ENCODE measurements at regions not wholly inside any gene's neighbourhood (a gene's known extent, or its start where the extent isn't known, plus 50 kb on each side); places are given as distances from the start of the nearest gene placed in this dataset.

DNA sequence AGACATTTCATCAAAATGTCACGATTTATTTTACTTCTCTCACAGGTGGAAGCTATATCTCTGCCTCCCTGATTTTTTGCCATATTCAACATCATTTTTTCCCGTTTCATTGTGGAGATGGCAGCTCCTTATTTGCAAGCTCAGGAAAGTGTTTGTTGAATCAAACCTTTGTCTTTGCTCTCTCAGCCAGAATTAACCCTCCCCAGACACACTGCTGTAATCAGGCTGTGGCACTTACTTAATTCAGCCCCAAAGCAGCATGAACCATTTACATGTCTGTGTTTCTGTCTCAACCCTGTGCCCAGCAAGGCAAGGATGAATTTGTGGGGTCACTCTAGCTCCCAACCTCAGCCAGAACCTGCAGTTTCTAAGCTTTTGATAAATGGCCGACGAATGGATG lies 397.2 kb downstream of the TCERG1L start:
- intact Hi-C loops (cut with micrococcal nuclease): no loop called here
- Histone ChIP-seq H3K23ac (ENCODE audit: low read depth, low read length) (no peak overlapping the region), H3K14ac (replicated peaks; ENCODE audit: low read depth, low read length) (no peak overlapping the region), H3K18ac (ENCODE audit: low read depth, low read length) (no peak overlapping the region), H3K4ac (ENCODE audit: low read depth, low read length) (no peak overlapping the region), H3K36me3 (ENCODE audit: control insufficient read depth, insufficient read depth, low read length) (no peaks in the 10 kb centered on the region), H3K56ac (ENCODE audit: extremely low read depth, insufficient read depth, low read length) (no peak overlapping the region), H2BK5ac (ENCODE audit: low read depth, low read length, poor library complexity, severe bottlenecking) (no peak overlapping the region), H4K20me1 (ENCODE audit: insufficient read depth, low read length) (no peaks in the 10 kb centered on the region), H3K4me3 (ENCODE audit: insufficient read depth, low read depth, low read length) (no peak overlapping the region), H2AFZ (replicated peaks; ENCODE audit: low read length, poor library complexity) (no peak overlapping the region), H4K8ac (ENCODE audit: low read depth in 2 of 2, low read length in 2 of 2) (no peak overlapping the region), H2AK9ac (replicated peaks; ENCODE audit: low read depth, low read length, poor library complexity) (no peak overlapping the region), H3K79me1 (ENCODE audit: low read depth in 1 of 2, low read length in 2 of 2) (no peaks in the 10 kb centered on the region), H2BK120ac (ENCODE audit: low read depth, low read length) (no peak overlapping the region), H3K27ac (ENCODE audit: insufficient read depth, low read length) (no peak overlapping the region), H4K5ac (ENCODE audit: low read depth, low read length) (no peak overlapping the region), H2AK5ac (ENCODE audit: low read depth, low read length) (no peak overlapping the region), H3K9me3 (ENCODE audit: control insufficient read depth, insufficient read depth, low read length) (peaks cover 34% of the 10 kb centered on the region), H4K91ac (ENCODE audit: insufficient read depth, low read depth, low read length) (no peak overlapping the region), H3K9ac (ENCODE audit: low read depth, low read length) (no peak overlapping the region), H2BK15ac (ENCODE audit: low read depth, low read length) (no peak overlapping the region), H3K9me1 (ENCODE audit: insufficient read depth, low read length) (no peaks in the 10 kb centered on the region), H3K27me3 (ENCODE audit: control insufficient read depth, insufficient read depth, low read length) (no peaks in the 10 kb centered on the region), H3K4me1 (ENCODE audit: control insufficient read depth, insufficient read depth, low read length) (no peaks in the 10 kb centered on the region), H2BK20ac (ENCODE audit: low read depth, low read length) (no peak overlapping the region), H3K4me2 (ENCODE audit: low read depth, low read length) (no peak overlapping the region)
- DNase-seq (no peak), ATAC-seq (ENCODE audit: low read depth) (no peak)
- WGBS, 2 experiments (ENCODE audit: extremely low coverage in 2 of 2, insufficient read length in 1 of 2): 0% methylated on average over 1 of the region's 4 CpGs; no CpG with 5 or more reads in 1 of the 2 experiments
- ChIA-PET POLR2A (ENCODE audit: unreplicated experiment) (no interaction called here), CTCF (no interaction called here)
- no TSS peak for BruUV-seq (replicated peaks)
- in situ Hi-C loops (cut with MboI; ENCODE audit: low sequenced_read_pairs): no loop called here
- dilution Hi-C loops (cut with HindIII; ENCODE audit: low sequenced_read_pairs, unreplicated experiment): no loop called here
- no peak for TF ChIP-seq MAZ (IDR thresholded peaks at IDR 0.05; ENCODE audit: borderline replicate concordance, low read depth, low read length)
- TF ChIP-seq POLR2A (IDR thresholded peaks at IDR 0.05; ENCODE audit: low read depth, low read length): no peak
- no peak for TF ChIP-seq NFE2L2 (IDR thresholded peaks at IDR 0.05; ENCODE audit: low read depth, low read length)
- no peak for TF ChIP-seq RAD21 (IDR thresholded peaks at IDR 0.05; ENCODE audit: low read length)
- no peak for TF ChIP-seq MXI1 (IDR thresholded peaks at IDR 0.05; ENCODE audit: borderline replicate concordance, low read depth, low read length)
- TF ChIP-seq CHD1 (IDR thresholded peaks at IDR 0.05; ENCODE audit: low read depth, low read length): no peak
- TF ChIP-seq MAFK (IDR thresholded peaks at IDR 0.05; ENCODE audit: low read depth, low read length): no peak
